RPMI8226 (cell line): ENCODE measurements at regions not wholly inside any gene's neighbourhood (a gene's known extent, or its start where the extent isn't known, plus 50 kb on each side); places are given as distances from the start of the nearest gene placed in this dataset.
"Not testable (repeated sequence)": the region's sequence is repeated elsewhere in the genome, so short reads cannot be mapped to it uniquely, and the experiment has no call there.

Experiments used
- DNase-seq: peaks from one replicate; pipeline ENCODE4 v3.0.0-alpha.2; 2015

DNA sequence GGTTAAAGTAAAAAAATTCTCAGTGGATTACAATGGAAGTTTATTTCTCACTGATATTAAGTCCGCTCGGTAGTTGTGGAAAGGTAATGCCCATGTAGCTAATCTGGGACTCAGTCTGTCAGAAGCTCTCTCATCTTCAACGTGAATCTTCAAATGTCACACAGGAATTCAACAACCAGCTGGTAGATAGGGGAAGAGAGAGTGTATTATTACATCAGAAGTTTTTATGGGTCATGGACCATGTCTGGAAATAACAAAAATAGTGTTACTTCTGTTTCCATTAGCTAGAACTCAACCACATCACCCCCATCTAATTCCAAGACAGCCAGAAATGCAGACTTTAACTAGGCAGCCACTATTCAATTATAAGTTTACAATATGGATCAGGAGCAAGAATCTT, 506.1 kb upstream of the HTR2C start:
- DNase-seq: no peak

DNA sequence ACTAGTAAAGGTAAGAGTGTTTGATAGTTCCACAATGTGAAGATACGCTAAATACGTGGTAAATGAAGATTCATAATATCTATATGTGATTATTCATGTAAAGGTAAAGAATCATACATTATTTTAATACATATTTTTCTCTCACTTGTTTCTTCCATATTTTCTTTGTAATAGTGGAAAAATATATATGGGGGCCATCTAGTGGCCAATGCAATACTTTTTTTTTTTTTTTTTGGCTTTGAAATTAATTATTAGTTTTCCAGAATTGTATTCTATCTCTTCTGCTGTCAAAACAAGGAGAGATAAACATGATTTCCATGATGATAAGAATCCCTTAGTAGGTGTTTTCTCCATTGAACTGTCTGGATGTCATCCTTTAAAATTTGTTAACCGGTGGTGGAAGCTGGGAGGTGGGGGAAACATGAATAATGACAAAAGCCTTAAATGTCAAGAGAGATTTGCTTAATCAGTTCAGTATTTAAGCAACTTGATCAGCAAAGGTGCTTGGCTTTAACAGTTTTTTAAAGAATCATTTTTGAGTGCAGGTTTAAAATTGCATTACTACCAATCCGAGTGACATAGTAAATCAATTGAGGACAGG, 508.7 kb upstream of the HTR2C start:
- no peak for DNase-seq

DNA sequence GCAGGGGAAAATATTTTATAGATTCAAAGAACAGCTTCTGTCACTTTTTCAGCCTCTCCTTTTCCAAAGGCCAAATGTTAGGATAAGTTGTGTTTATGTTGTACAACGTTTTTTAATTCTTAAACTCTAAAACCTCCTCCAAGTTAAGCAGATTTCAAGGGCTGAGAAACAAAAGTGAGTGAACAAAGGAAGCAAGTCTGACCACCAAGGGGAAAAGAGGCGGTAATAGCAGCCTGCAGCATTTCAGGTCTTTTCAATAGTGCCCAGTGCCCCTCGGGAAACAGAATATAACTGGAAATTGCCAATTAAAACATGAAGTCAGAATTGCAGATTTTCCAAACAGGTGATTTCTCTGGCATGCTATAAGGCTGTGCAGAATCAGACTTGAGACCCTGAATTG, 510.0 kb upstream of the HTR2C start:
- DNase-seq: no peak

DNA sequence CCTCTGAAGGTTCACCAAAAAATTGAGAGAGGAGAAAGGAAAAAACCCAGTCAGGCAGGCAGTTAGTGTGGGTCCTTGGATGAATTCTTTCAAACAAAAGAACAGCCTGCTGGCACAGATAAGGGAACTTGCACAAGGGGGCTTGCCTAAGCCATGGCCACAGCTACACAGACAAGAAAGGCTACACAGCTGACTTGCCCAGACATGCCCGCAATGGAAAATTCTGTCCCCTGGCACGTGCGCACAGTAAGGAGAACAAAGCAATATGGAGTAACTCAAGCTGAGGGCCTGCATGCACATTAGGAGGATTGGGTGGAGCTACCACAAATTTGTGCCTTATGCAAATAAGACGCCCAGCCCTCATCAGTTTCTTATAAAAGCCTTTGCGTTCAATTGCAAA, 512.5 kb upstream of the HTR2C start:
- DNase-seq: no peak

DNA sequence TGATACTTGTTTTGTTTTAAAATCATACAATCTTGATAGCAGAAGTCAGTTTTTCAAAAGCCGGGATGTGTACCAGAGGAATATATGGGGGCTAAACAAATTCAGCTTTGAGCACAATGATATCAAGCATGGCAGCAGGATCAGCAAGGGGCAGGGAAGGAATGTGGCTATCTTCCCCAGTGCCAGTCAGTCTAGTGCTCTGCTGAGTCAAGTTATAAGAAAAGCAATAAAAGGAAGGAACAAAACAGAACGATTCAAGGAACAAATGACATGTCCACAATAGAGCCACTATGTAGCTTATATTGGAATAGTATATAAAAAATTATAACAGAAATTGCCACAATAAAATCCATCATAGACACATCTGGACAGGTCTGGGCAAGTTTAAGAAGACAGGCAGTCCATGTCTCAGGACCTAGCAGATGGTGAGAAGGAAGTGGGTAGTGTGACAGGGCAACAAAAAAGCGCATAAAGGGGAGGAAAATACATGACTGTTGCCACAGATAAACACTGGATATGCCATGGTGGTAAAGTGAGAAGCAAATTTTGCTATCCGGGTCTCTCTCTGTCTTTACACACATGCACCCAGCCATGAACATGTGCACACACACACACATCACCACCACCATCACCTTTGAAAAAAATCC, 518.2 kb upstream of the HTR2C start:
- no peak for DNase-seq

DNA sequence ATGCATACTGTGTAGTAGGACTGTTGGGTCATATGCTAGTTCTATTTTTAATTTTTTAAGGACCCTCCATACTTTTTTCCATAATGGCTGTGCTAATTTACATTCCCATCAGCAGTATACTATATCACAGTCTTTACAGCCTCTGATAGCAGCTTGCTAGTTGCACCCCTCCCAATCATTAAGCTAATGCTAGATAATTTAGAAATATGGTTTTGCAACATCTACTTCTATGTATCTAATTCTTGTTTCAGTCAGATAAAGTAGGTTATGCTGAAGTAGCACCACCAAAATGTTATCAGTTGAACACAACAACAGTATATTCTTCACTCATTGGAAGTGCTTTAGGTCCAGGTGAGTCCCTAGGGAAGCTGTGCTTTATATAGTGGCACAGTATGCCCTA, 522.7 kb upstream of the HTR2C start:
- no peak for DNase-seq

DNA sequence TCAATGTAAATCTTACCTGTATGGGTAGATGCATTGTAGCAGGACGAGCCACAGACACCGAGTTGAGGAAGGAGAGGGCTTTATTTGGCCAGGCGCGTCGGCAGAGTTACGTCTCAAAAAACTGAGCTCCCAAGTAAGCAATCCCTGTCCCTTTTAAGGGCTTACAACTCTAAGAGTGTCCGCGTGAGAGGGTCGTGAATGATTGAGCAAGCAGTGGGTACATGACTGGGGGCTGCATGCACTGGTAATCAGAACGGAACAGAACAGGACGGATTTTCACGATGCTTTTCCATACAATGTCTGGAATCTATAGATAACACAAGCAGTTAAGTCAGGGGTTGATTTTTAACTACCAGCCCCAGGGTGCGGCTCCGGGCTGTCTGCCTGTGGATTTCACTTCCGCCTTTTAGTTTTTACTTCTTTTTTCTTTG, 524.9 kb upstream of the HTR2C start:
- DNase-seq: no peak

DNA sequence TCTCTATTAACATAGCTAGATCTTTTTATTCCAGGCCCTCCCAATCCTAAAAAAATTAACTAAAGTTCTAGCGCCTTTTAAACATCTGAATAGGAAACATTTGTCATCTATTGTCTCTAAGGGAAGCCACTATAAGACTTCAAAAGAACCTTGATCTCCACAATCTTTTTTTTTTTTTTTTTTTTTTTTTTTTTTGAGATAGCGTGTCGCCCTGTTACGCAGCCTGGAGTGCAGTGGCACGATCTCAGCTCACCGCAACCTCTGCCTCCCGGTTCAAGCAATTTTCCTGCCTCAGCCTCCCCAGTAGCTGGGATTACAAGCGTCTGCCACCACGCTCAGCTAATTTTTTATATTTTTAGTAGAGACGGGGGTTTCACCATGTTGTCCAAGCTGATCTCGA, 526.5 kb upstream of the HTR2C start:
- DNase-seq: not testable (repeated sequence)

DNA sequence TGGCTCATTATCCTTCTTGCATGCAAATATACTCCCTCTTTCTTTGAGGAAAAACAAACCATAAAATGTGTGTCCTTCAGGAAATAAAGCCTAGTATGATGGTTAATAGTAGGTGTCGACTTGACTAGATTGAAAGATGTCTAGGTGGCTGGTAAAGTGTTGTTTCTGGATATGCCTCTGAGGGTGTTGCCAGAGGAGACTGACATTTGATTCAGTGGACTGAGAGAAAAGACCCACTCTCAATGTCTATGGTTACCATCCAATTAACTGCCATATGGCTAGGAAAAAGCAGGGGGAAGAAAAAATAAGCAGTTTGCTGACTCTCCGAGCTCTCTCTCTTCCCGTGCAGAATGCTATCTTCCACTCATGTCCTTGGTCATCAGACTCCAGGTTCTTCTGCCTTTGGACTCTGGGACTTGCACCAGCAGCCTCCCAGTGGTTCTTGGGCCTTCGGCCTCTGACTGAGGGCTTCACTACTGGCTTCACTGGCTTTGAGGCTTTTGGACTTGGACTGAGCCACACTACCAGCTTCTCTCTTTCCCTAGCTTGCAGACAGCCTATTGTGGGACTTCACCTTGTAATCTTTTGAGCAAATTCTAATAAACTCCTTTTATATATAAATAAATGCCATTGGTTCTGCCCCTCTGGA, 532.1 kb upstream of the HTR2C start:
- no peak for DNase-seq

DNA sequence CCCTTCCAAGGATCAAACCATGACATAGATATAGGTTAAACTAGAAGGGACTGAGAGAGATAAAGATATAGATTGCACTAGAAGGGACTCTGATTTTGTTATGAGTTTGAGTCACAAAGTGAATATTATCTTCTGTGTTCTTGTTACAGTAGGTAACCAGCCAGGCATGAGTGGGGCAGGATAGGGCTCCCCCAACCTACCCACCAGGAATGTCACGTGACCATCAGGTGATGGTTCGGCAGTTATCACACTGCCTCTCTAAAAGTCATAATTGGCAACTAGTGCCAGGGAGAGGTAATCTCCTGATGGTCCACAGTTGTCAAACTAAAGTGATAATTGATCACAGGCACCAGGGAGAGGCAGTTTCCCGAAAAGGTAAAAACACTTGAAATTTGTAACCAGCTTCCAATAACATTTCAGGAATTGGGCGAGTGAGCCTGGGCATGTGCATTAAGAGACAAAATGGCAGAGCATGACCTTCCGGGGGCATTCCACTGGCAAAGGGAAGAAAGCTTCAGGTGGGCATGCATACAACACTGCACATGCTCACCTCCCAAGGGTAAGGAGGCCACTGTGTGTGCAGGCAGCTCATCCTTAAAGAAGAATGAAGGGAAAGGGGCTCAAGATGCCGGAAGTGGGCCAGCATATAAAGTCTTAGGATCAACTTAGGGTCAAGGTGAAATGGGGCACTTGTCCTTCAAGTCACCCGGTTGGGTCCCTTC, 533.6 kb upstream of the HTR2C start:
- no peak for DNase-seq

DNA sequence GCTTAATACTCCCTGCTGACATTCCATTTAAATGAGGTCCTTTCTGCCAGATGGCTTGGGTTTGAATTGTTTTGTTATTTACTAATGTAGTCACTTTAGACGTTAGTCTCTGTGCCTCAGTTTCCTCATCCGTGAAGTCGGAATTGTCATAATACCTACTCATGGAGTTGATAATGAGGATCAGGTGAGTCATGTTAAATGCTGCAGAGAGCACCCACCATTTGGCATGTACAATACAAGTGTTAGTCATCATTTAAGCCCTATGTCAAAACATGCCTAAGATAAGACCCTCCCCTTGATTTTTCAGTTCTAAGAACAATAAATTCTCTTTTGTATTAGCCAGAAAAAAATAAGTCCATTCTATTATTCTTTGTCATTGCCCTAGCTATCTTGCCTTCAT, 534.8 kb upstream of the HTR2C start:
- no peak for DNase-seq

DNA sequence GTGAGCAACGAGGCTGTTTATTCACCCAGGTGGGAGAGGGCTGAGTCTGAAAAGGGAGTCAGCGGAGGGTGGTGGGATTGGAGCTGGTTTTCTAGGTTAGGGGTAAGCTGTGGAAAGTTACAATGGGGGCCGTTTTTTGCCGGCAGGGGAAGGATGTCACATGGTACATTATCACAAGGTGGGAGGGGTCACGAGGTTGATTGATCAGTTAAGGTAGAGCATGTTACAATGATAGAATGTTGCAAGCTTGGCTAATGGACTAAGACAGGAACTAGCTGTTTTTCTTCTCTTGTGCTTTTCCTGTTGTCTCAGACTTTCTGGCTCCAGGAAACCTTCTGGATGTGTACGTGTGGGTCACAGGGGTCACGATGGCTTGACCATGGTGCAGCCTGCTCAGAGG, 536.3 kb upstream of the HTR2C start:
- no peak for DNase-seq

DNA sequence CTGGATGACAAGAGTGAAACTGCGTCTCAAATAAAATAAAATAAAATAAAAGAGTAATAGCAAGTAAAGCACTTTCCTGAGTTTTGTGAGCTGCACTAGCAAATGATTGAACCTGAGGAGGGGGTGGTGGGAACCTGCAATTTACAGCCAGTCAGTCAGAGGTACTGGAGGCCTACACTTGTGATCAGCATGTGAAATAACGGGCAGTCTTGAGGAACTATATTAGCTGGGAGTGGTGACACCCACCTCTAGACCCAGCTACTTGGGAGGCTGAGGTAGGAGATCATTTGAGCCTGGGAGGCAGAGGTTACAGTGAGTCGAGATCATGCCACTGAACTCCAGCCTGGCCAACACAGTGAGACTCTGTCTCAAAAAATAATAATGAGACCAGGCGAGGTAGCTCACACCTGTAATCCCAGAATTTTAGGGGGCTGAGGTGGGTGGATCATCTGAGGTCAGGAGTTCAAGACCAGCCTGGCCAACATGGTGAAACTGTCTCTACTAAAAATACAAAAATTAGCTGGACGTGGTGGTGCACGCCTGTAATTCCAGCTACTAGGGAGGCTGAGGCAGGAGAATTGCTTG, 537.1 kb upstream of the HTR2C start:
- DNase-seq: no peak

DNA sequence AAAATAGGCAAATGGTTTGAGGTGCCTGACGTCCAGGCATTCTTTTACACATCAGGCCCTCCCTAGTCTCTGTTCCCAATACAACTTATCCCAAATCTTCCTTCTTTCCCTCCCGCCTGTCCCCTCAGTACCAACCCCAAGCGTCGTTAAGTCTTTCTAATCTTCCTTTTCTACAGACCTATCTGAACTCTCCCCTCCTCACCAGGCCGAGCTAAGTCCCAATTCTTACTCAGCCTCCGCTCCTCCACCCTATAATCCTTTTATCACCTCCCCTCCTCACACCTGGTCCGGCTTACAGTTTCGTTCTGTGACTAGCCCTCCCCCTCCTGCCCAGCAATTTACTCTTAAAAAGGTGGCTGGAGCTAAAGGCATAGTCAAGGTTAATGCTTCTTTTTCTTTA, 542.4 kb upstream of the HTR2C start:
- DNase-seq: not testable (repeated sequence)

DNA sequence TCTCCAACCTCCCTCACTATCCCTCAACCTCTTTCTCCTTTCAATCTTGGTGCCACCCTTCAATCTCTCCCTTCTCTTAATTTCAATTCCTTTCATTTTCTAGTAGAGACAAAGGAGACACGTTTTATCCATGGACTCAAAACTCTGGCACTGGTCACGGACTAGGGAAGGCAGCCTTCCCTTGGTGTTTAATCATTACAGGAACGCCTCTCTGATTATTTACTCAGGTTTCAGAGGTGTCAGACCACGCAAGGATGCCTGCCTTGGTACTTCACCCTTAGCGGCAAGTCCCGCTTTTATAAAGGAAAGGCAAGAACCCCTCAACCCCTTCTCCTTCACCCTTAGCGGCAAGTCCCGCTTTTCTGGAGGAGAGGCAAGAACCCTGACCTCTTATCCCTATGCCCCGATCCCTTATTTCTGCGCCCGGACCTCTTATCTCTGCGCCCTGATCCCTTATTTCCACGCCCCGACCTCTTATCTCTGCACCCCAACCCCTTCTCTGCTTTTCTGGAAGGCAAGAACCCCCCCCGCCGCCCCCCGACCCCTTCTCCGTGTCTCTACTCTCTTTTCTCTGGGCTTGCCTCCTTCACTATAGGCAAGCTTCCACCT, 543.1 kb upstream of the HTR2C start:
- DNase-seq: not testable (repeated sequence)

DNA sequence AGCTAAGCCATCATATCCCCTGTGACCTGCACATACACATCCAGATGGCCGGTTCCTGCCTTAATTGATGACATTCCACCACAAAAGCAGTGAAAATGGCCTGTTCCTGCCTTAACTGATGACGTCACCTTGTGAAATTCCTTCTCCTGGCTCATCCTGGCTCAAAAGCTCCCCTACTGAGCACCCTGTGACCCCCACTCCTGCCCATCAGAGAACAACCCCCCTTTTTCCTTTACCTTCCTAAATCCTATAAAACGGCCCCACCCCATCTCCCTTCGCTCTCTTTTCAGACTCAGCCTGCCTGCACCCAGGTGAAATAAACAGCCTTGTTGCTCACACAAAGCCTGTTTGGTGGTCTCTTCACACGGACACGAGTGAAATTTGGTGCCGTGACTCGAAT, 543.8 kb upstream of the HTR2C start:
- DNase-seq: not testable (repeated sequence)

DNA sequence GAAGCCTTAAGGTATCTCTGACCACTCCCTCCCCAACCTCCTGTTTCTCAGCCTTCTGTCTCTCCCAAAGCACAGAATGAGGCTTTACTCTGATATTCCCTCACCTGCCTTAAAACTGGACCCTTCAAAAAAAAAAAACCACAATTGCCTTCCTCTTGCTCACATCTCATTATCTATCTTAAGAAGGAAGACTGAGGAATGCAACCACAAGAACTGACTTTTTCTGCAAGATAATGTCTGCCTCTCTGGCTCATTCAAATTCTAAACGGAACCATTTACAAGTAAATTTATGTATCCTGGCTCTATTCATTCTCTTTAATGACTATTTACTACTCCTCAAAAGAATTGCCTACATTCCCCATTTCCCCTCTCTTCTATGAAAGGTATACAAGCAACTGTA, 545.5 kb upstream of the HTR2C start:
- DNase-seq: no peak

DNA sequence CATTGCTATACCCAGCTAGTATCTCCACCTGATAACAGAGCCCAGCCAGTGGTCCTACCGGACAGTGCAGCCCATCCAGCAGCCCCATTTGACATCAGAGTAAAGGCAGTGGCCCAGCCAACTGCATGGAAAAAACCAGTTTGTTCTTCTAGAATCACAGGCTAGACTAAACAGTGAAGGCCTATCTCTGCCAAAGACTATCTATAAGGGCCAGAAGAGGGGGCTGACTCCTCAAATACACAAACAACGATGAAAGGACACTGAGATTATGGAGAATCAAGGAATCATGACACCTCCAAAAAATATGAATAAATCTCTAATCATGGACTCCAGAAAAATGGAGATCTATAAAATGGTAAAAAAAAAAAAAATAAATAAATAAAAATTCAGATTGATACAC, 546.4 kb upstream of the HTR2C start:
- DNase-seq: no peak

DNA sequence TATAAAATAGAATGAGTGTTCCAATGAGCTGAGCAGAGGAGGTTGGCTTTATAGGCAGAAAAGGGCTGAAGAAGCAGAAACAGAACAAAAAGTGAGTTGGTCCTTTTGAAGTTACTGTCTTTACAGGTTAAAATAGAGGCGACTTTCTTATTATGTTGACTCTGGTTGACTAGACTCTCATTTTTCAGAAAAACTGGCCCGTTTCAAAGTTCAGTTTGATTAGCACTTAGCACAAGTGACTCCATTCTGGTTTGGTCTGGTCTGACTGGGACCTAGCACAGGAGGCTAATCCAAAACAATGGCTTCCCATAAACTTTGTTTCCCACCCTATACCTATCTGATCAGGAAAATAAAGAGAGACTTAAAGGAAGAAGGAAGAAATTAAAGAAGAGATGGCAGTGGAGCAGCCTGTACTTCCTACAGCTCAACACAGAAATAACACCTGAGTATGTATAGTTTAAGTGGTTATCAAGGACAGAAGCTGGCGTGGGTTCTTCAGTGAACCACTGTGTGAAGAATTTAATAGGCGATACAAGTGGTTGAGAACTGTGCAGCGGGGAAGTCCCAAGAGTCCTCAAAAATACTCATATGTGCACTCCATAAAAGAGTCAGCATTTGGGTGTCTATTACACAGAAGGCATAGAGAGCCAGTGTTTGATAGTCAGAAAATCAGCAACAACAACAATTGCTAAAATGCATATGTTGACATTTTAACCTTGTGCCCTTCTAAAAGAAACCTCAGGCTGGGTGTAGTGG, 554.8 kb upstream of the HTR2C start:
- DNase-seq: no peak

DNA sequence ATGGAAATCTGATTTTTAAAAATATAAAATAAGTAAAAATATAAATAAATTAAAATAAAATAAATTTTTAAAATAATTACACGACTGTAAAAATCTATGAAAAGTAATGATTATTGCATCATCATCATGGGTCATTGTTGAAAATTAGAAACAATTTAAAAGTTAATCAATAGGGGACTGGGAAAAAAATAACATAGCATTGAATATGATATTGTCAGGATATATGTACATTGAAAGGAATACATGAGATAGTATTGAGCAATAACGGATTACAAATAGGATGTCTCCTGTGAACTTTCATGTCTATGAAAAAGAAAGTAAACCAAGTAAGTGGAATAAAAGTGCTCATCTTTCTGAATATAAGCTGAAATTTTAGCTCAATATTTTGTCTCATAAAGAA, 566.8 kb upstream of the HTR2C start:
- DNase-seq: no peak

DNA sequence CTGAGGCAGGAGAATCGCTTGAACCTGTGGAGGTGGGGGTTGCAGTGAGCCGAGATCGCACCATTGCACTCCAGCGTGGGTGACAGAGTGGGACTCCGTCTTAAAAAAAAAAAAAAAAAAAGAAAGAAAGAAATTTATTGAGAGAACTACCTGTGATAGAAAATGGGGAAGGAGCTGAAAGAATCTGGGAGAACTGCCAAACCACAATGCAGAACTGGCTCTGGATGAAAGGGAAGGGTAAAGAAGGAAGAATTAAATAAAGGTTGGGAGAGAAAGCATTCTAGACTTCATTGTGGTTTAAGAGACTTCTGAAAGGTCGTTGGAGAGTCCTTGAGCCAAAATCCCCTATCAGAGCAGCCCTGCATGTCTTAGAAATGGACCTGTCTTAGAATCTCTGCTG, 567.9 kb upstream of the HTR2C start:
- no peak for DNase-seq

DNA sequence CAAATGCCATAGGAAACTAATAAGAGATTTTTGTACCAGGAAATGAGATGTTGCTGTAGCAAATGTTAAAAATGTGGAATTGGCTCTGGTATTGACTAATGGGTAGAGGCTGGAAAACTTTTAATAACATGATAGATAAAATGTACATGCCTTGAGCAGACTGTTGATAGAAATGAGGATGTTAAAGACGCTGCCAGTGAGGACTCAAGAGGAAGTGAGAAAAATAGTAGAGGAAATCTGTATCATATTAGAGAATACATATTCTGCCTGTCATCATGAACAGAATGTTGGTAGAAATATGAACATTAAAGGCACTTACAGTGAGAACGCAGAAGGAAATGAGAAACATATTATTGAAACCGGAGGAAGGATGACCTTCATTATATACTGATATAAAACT, 577.2 kb upstream of the HTR2C start:
- DNase-seq: no peak
